ENCODE measurements at regions not wholly inside any gene's neighbourhood (a gene's known extent, or its start where the extent isn't known, plus 50 kb on each side); places are given as distances from the start of the nearest gene placed in this dataset.

- no peak for ATAC-seq
- TF ChIP-seq PPARA (CRISPR knock-in tag; IDR thresholded peaks at IDR 0.05; ENCODE audit: borderline replicate concordance), result no peak
- TF ChIP-seq TOX (CRISPR knock-in tag; IDR thresholded peaks at IDR 0.05; ENCODE audit: borderline replicate concordance), result no peak
These were observed 131.0 kb upstream of the SRD5A2 start for GRCh38 chr2:31711737-31712136.

DNA sequence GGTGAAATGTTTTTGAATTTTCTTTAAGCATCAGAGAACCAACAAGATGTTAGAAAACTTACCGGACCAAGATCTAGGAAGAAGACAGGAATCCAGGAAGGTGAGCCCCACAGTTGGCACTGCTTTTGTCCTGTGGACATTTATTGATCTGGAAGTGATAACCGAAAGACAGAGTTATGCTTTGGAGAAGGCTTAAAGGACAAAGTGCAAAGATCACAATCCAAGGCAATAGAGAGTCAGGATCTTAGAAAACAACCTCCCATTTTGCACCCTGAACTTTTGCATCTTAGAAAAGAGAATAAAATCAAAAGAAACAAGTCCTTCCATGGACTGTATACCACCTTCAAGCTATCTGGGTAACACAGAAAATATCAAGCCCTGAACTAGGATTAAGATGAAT, 129.4 kb upstream of the SRD5A2 start:
- no peak for ATAC-seq
- TF ChIP-seq PATZ1 (CRISPR knock-in tag; IDR thresholded peaks at IDR 0.05; ENCODE audit: borderline replicate concordance) (no peak), ZNF8 (CRISPR knock-in tag; IDR thresholded peaks at IDR 0.05) (no peak), BACH2 (CRISPR knock-in tag; IDR thresholded peaks at IDR 0.05; ENCODE audit: borderline replicate concordance) (no peak), TCF4 (CRISPR knock-in tag; IDR thresholded peaks at IDR 0.05; ENCODE audit: borderline replicate concordance) (no peak), SNAI2 (CRISPR knock-in tag; IDR thresholded peaks at IDR 0.05) (no peak), ZNF565 (CRISPR knock-in tag; conservative IDR thresholded peaks at IDR 0.05; ENCODE audit: low read depth) (no peak), TOX (CRISPR knock-in tag; IDR thresholded peaks at IDR 0.05; ENCODE audit: borderline replicate concordance) (no peak), ZFP30 (CRISPR knock-in tag; IDR thresholded peaks at IDR 0.05) (no peak), CSDC2 (CRISPR knock-in tag; IDR thresholded peaks at IDR 0.05) (no peak)
- TF ChIP-seq, protein P1, sequence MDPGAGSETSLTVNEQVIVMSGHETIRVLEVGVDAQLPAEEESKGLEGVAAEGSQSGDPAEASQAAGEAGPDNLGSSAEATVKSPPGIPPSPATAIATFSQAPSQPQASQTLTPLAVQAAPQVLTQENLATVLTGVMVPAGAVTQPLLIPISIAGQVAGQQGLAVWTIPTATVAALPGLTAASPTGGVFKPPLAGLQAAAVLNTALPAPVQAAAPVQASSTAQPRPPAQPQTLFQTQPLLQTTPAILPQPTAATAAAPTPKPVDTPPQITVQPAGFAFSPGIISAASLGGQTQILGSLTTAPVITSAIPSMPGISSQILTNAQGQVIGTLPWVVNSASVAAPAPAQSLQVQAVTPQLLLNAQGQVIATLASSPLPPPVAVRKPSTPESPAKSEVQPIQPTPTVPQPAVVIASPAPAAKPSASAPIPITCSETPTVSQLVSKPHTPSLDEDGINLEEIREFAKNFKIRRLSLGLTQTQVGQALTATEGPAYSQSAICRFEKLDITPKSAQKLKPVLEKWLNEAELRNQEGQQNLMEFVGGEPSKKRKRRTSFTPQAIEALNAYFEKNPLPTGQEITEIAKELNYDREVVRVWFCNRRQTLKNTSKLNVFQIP (CRISPR knock-in tag; IDR thresholded peaks at IDR 0.05; ENCODE audit: borderline replicate concordance, low read depth), result no peak
- TF ChIP-seq, protein P2, sequence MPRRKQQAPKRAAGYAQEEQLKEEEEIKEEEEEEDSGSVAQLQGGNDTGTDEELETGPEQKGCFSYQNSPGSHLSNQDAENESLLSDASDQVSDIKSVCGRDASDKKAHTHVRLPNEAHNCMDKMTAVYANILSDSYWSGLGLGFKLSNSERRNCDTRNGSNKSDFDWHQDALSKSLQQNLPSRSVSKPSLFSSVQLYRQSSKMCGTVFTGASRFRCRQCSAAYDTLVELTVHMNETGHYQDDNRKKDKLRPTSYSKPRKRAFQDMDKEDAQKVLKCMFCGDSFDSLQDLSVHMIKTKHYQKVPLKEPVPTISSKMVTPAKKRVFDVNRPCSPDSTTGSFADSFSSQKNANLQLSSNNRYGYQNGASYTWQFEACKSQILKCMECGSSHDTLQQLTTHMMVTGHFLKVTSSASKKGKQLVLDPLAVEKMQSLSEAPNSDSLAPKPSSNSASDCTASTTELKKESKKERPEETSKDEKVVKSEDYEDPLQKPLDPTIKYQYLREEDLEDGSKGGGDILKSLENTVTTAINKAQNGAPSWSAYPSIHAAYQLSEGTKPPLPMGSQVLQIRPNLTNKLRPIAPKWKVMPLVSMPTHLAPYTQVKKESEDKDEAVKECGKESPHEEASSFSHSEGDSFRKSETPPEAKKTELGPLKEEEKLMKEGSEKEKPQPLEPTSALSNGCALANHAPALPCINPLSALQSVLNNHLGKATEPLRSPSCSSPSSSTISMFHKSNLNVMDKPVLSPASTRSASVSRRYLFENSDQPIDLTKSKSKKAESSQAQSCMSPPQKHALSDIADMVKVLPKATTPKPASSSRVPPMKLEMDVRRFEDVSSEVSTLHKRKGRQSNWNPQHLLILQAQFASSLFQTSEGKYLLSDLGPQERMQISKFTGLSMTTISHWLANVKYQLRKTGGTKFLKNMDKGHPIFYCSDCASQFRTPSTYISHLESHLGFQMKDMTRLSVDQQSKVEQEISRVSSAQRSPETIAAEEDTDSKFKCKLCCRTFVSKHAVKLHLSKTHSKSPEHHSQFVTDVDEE (CRISPR knock-in tag; IDR thresholded peaks at IDR 0.05), result no peak

GRCh38 chr2:31707992-31708391, 127.3 kb upstream of the SRD5A2 start:
- TF ChIP-seq TOX (CRISPR knock-in tag; IDR thresholded peaks at IDR 0.05; ENCODE audit: borderline replicate concordance), result no peak
- TF ChIP-seq, protein P3, sequence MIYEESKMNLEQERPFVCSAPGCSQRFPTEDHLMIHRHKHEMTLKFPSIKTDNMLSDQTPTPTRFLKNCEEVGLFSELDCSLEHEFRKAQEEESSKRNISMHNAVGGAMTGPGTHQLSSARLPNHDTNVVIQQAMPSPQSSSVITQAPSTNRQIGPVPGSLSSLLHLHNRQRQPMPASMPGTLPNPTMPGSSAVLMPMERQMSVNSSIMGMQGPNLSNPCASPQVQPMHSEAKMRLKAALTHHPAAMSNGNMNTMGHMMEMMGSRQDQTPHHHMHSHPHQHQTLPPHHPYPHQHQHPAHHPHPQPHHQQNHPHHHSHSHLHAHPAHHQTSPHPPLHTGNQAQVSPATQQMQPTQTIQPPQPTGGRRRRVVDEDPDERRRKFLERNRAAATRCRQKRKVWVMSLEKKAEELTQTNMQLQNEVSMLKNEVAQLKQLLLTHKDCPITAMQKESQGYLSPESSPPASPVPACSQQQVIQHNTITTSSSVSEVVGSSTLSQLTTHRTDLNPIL (CRISPR knock-in tag; IDR thresholded peaks at IDR 0.05; ENCODE audit: low read depth), result no peak
- TF ChIP-seq OSR1 (CRISPR knock-in tag; IDR thresholded peaks at IDR 0.05), result no peak
- TF ChIP-seq ZNF565 (CRISPR knock-in tag; conservative IDR thresholded peaks at IDR 0.05; ENCODE audit: low read depth), result no peak
- TF ChIP-seq RARB (CRISPR knock-in tag; IDR thresholded peaks at IDR 0.05), result no peak
- TF ChIP-seq, protein P2 (CRISPR knock-in tag; IDR thresholded peaks at IDR 0.05), result no peak
- no peak for TF ChIP-seq PPARA (CRISPR knock-in tag; IDR thresholded peaks at IDR 0.05; ENCODE audit: borderline replicate concordance)
- TF ChIP-seq GLIS3 (CRISPR knock-in tag; IDR thresholded peaks at IDR 0.05), result no peak
- TF ChIP-seq SNAI2 (CRISPR knock-in tag; IDR thresholded peaks at IDR 0.05), result no peak
- TF ChIP-seq ISL1 (CRISPR knock-in tag; IDR thresholded peaks at IDR 0.05), result no peak
- ATAC-seq, result no peak

Measured in SK-N-SH treated with all-trans-retinoic acid at 6 μM for 48 hours (cell line).